ENCODE measurements at regions not wholly inside any gene's neighbourhood (a gene's known extent, or its start where the extent isn't known, plus 50 kb on each side); places are given as distances from the start of the nearest gene placed in this dataset.
"Not testable (repeated sequence)": the region's sequence is repeated elsewhere in the genome, so short reads cannot be mapped to it uniquely, and the experiment has no call there.

- H3K36me3 ChIP-seq (ENCODE audit: insufficient read depth, low read length): no peaks in the 10 kb centered on the region
- TF ChIP-seq EZH2 (IDR thresholded peaks at IDR 0.05) (no peak), POLR2AphosphoS5 (IDR thresholded peaks at IDR 0.05; ENCODE audit: borderline replicate concordance, low read depth, low read length) (no peak), FOXP2 (optimal IDR thresholded peaks at IDR 0.05; ENCODE audit: control extremely low read depth, extremely low read length, insufficient read depth) (no peak)
- no peaks in the 10 kb centered on the region for H3K9me3 ChIP-seq (ENCODE audit: low read depth, low read length)
- no peak overlapping the region for H3K27ac ChIP-seq
- DNase-seq (ENCODE audit: low read depth, low spot score): no peak
- H3K9ac ChIP-seq (ENCODE audit: insufficient read length): no peak overlapping the region
- no peak overlapping the region for H3K4me3 ChIP-seq
Observed at GRCh38 chr10:52368725-52369124, 54.6 kb downstream of the DKK1 start.

- not testable (repeated sequence) for H3K27ac ChIP-seq; H3K9ac ChIP-seq (ENCODE audit: insufficient read length); DNase-seq (ENCODE audit: low read depth, low spot score); H3K4me3 ChIP-seq; H3K36me3 ChIP-seq (ENCODE audit: insufficient read depth, low read length); H3K9me3 ChIP-seq (ENCODE audit: low read depth, low read length)
Observed at GRCh38 chr10:52374207-52374606, 60.1 kb downstream of the DKK1 start.

- DNase-seq (ENCODE audit: low read depth, low spot score): no peak
Observed at GRCh38 chr10:52376694-52377354, 62.7 kb downstream of the DKK1 start.

GRCh38 chr10:52378124-52378523 lies 64.0 kb downstream of the DKK1 start:
- Histone ChIP-seq H3K9ac (ENCODE audit: insufficient read length) (no peak overlapping the region), H3K36me3 (ENCODE audit: insufficient read depth, low read length) (no peaks in the 10 kb centered on the region), H3K9me3 (ENCODE audit: low read depth, low read length) (no peaks in the 10 kb centered on the region), H3K4me3 (no peak overlapping the region), H3K27ac (no peak overlapping the region)
- no peak for DNase-seq (ENCODE audit: low read depth, low spot score)
- no peak for TF ChIP-seq FOXP2 (optimal IDR thresholded peaks at IDR 0.05; ENCODE audit: control extremely low read depth, extremely low read length, insufficient read depth)
- TF ChIP-seq POLR2AphosphoS5 (IDR thresholded peaks at IDR 0.05; ENCODE audit: borderline replicate concordance, low read depth, low read length): no peak
- TF ChIP-seq EZH2 (IDR thresholded peaks at IDR 0.05): no peak

More at GRCh38 chr10:52376694-52377354, 62.7 kb downstream of the DKK1 start:
- no peak overlapping the region for H3K4me3 ChIP-seq
- no peak overlapping the region for H3K27ac ChIP-seq
- no peak overlapping the region for H3K9ac ChIP-seq (ENCODE audit: insufficient read length)
- TF ChIP-seq POLR2AphosphoS5 (IDR thresholded peaks at IDR 0.05; ENCODE audit: borderline replicate concordance, low read depth, low read length) (no peak), FOXP2 (optimal IDR thresholded peaks at IDR 0.05; ENCODE audit: control extremely low read depth, extremely low read length, insufficient read depth) (no peak)
- H3K36me3 ChIP-seq (ENCODE audit: insufficient read depth, low read length): no peaks in the 10 kb centered on the region
- H3K9me3 ChIP-seq (ENCODE audit: low read depth, low read length): no peaks in the 10 kb centered on the region

- no peak overlapping the region for H3K4me3 ChIP-seq
- no peak overlapping the region for H3K27ac ChIP-seq
- H3K9me3 ChIP-seq (ENCODE audit: low read depth, low read length): no peaks in the 10 kb centered on the region
- no peak for DNase-seq (ENCODE audit: low read depth, low spot score)
- no peaks in the 10 kb centered on the region for H3K36me3 ChIP-seq (ENCODE audit: insufficient read depth, low read length)
- H3K9ac ChIP-seq (ENCODE audit: insufficient read length): no peak overlapping the region
- TF ChIP-seq FOXP2 (optimal IDR thresholded peaks at IDR 0.05; ENCODE audit: control extremely low read depth, extremely low read length, insufficient read depth) (no peak), POLR2AphosphoS5 (IDR thresholded peaks at IDR 0.05; ENCODE audit: borderline replicate concordance, low read depth, low read length) (no peak), EZH2 (IDR thresholded peaks at IDR 0.05) (no peak)
Observed at GRCh38 chr10:52379287-52379686, 65.2 kb downstream of the DKK1 start.

- no peaks in the 10 kb centered on the region for H3K9me3 ChIP-seq (ENCODE audit: low read depth, low read length)
- no peak for DNase-seq (ENCODE audit: low read depth, low spot score)
- H3K4me3 ChIP-seq: no peak overlapping the region
- H3K36me3 ChIP-seq (ENCODE audit: insufficient read depth, low read length): no peaks in the 10 kb centered on the region
- TF ChIP-seq FOXP2 (optimal IDR thresholded peaks at IDR 0.05; ENCODE audit: control extremely low read depth, extremely low read length, insufficient read depth) (no peak), EZH2 (IDR thresholded peaks at IDR 0.05) (no peak), POLR2AphosphoS5 (IDR thresholded peaks at IDR 0.05; ENCODE audit: borderline replicate concordance, low read depth, low read length) (no peak)
- no peak overlapping the region for H3K9ac ChIP-seq (ENCODE audit: insufficient read length)
- no peak overlapping the region for H3K27ac ChIP-seq
Observed at GRCh38 chr10:52383088-52383487, 69.0 kb downstream of the DKK1 start.

- no peak for TF ChIP-seq FOXP2 (optimal IDR thresholded peaks at IDR 0.05; ENCODE audit: control extremely low read depth, extremely low read length, insufficient read depth)
- no peak for TF ChIP-seq EZH2 (IDR thresholded peaks at IDR 0.05)
- H3K27ac ChIP-seq: no peak overlapping the region
- DNase-seq (ENCODE audit: low read depth, low spot score): no peak
- H3K9ac ChIP-seq (ENCODE audit: insufficient read length): no peak overlapping the region
- no peaks in the 10 kb centered on the region for H3K36me3 ChIP-seq (ENCODE audit: insufficient read depth, low read length)
- H3K9me3 ChIP-seq (ENCODE audit: low read depth, low read length): no peaks in the 10 kb centered on the region
- no peak overlapping the region for H3K4me3 ChIP-seq
Observed at GRCh38 chr10:52387744-52388143, 73.7 kb downstream of the DKK1 start.

GRCh38 chr10:52390388-52390787 lies 76.3 kb downstream of the DKK1 start:
- H3K9ac ChIP-seq (ENCODE audit: insufficient read length): no peak overlapping the region
- no peaks in the 10 kb centered on the region for H3K36me3 ChIP-seq (ENCODE audit: insufficient read depth, low read length)
- no peak for TF ChIP-seq EZH2 (IDR thresholded peaks at IDR 0.05)
- no peak for TF ChIP-seq FOXP2 (optimal IDR thresholded peaks at IDR 0.05; ENCODE audit: control extremely low read depth, extremely low read length, insufficient read depth)
- TF ChIP-seq POLR2AphosphoS5 (IDR thresholded peaks at IDR 0.05; ENCODE audit: borderline replicate concordance, low read depth, low read length): no peak
- no peak overlapping the region for H3K4me3 ChIP-seq
- DNase-seq (ENCODE audit: low read depth, low spot score): no peak
- no peaks in the 10 kb centered on the region for H3K9me3 ChIP-seq (ENCODE audit: low read depth, low read length)
- no peak overlapping the region for H3K27ac ChIP-seq

- no peak overlapping the region for H3K9ac ChIP-seq (ENCODE audit: insufficient read length)
- H3K27ac ChIP-seq: no peak overlapping the region
- H3K4me3 ChIP-seq: no peak overlapping the region
- TF ChIP-seq POLR2AphosphoS5 (IDR thresholded peaks at IDR 0.05; ENCODE audit: borderline replicate concordance, low read depth, low read length) (no peak), FOXP2 (optimal IDR thresholded peaks at IDR 0.05; ENCODE audit: control extremely low read depth, extremely low read length, insufficient read depth) (no peak), EZH2 (IDR thresholded peaks at IDR 0.05) (no peak)
- H3K36me3 ChIP-seq (ENCODE audit: insufficient read depth, low read length): no peaks in the 10 kb centered on the region
- no peaks in the 10 kb centered on the region for H3K9me3 ChIP-seq (ENCODE audit: low read depth, low read length)
- DNase-seq (ENCODE audit: low read depth, low spot score): no peak
Observed at GRCh38 chr10:52391927-52392602, 78.0 kb downstream of the DKK1 start.
